ENCODE measurements at regions not wholly inside any gene's neighbourhood (a gene's known extent, or its start where the extent isn't known, plus 50 kb on each side); places are given as distances from the start of the nearest gene placed in this dataset.
A peak's percentile ranks its signal among the peaks of the same experiment; 100 is the strongest.

DNA sequence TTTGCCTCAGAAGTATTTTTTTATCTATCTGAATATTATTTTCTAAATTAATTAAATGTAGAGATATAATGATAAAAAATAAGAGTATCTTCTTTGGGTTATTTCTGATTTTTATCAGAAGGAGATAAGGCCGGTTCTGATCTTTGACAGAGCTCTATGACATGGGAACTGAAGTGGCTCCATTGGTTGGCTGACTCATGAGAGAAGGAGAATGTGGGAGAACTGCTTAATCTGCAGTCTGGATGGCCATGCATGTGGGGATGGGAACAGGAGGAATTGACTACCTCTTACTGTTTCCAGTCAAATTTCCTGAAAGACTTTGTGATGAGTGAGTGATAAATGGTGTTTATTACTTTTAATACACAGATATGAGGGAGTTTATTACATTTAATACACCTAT, 155.8 kb upstream of the ATP2B1 start:
- H3K27me3 ChIP-seq = no peaks in the 10 kb centered on the region
- H3K27ac ChIP-seq = no peak overlapping the region
- H3K36me3 ChIP-seq (replicated peaks in 1 of 2; ENCODE audit: insufficient read depth in 1 of 2, low read depth in 2 of 2) = no peaks in the 10 kb centered on the region
- intact Hi-C loops (cut with DNase I) = no loop called here
- DNase-seq (no peak), ATAC-seq (no peak)
- 36 to 43% methylated on average over 1 of the region's 1 CpG for WGBS, 2 donors
- no peaks in the 10 kb centered on the region for H3K4me1 ChIP-seq
- no peaks in the 10 kb centered on the region for H3K9me3 ChIP-seq
- no peak overlapping the region for H3K4me3 ChIP-seq
- TF ChIP-seq, protein P1, sequence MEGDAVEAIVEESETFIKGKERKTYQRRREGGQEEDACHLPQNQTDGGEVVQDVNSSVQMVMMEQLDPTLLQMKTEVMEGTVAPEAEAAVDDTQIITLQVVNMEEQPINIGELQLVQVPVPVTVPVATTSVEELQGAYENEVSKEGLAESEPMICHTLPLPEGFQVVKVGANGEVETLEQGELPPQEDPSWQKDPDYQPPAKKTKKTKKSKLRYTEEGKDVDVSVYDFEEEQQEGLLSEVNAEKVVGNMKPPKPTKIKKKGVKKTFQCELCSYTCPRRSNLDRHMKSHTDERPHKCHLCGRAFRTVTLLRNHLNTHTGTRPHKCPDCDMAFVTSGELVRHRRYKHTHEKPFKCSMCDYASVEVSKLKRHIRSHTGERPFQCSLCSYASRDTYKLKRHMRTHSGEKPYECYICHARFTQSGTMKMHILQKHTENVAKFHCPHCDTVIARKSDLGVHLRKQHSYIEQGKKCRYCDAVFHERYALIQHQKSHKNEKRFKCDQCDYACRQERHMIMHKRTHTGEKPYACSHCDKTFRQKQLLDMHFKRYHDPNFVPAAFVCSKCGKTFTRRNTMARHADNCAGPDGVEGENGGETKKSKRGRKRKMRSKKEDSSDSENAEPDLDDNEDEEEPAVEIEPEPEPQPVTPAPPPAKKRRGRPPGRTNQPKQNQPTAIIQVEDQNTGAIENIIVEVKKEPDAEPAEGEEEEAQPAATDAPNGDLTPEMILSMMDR (IDR thresholded peaks at IDR 0.05) = no peak
- no peak for TF ChIP-seq POLR2A (IDR thresholded peaks at IDR 0.05)

DNA sequence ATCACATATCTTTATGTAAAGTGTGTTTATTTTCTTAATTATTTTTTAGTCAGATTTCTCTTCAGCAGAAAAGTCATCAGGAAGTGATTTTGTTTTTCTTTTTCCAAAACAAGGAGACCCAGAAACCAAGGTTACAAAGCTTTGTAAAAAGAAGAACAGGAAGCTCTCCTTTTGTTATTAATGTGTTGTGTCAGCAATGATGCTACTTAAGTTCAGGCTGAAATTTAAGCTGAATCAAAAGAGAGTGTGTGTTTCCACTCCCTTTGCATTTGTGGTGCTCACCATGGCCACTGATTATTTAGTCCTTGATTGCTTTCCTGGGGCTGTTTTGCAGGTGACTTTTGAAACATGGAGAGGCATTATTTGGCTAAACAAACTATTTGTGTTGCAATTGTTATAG, 155.3 kb upstream of the ATP2B1 start:
- no peaks in the 10 kb centered on the region for H3K9me3 ChIP-seq
- H3K27me3 ChIP-seq = no peaks in the 10 kb centered on the region
- H3K27ac ChIP-seq = no peak overlapping the region
- no peak for DNase-seq
- no peaks in the 10 kb centered on the region for H3K36me3 ChIP-seq (replicated peaks in 1 of 2; ENCODE audit: insufficient read depth in 1 of 2, low read depth in 2 of 2)
- intact Hi-C loops (cut with DNase I) = no loop called here
- no peak for ATAC-seq
- no peaks in the 10 kb centered on the region for H3K4me1 ChIP-seq
- TF ChIP-seq, protein P1 (IDR thresholded peaks at IDR 0.05) = no peak
- no peak for TF ChIP-seq POLR2A (IDR thresholded peaks at IDR 0.05)
- no peak overlapping the region for H3K4me3 ChIP-seq

GRCh38 chr12:89863493-89863938, 154.9 kb upstream of the ATP2B1 start:
- intact Hi-C loops (cut with DNase I) = no loop called here
- Histone ChIP-seq H3K27me3 (no peaks in the 10 kb centered on the region), H3K9me3 (no peaks in the 10 kb centered on the region), H3K4me1 (no peaks in the 10 kb centered on the region), H3K36me3 (replicated peaks in 1 of 2; ENCODE audit: insufficient read depth in 1 of 2, low read depth in 2 of 2) (no peaks in the 10 kb centered on the region), H3K4me3 (no peak overlapping the region), H3K27ac (peak overlapping the region in 1 of 4 donors; percentile 38)
- whole genome bisulfite sequencing, 2 donors = 72 to 80% methylated on average over 7 of the region's 7 CpGs
- no peak for DNase-seq
- no peak for ATAC-seq
- TF ChIP-seq POLR2A (IDR thresholded peaks at IDR 0.05) = no peak
- TF ChIP-seq, protein P1 (IDR thresholded peaks at IDR 0.05) = no peak

DNA sequence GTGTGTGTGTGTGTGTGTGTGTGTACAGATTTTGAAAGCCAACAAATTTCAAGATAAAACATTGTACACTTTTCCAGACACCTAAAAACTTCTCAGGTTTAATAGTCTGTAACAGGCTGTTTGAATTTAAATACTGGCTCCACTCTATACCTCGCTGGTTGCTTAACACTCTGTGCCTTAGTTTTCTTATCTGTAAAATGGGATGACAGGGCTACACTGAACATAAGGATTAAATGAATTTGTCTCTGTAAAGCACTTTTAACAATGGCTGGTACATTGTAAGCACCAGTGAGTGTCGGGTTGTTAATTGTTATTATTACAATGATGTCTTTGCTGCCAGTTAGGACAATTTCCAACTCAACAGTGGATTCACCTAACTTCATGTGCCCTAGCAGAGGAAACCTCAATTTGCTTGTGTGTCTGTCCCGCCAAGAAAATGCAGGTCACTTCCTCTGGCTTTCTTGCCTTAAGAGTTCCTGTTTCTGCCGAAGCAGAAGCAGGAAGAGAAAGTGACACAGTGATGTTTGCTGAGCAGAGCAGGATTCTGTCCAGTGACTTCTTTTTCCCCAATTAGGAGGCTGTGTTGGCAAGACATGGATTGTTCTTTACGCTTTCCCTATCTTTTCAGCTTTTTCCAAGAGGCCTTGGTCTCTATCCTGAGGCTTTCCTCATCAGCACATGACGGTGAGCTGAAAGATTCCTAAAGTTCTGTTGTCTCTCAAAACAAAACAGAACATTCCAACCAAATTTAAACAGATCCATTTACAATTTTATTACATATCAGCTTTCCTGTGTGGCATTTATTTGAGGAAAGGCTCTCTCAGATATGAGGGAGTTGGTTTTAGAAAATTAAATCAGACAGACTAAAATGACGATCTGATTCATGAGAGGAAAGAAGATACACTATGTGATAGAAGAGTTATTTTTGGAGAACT, 154.1 kb upstream of the ATP2B1 start:
- H3K4me3 ChIP-seq = no peak overlapping the region
- peak in 1 of 4 donors; percentile 62 for DNase-seq
- no peak for TF ChIP-seq POLR2A (IDR thresholded peaks at IDR 0.05)
- TF ChIP-seq, protein P1 (IDR thresholded peaks at IDR 0.05) = no peak
- no peaks in the 10 kb centered on the region for H3K36me3 ChIP-seq (replicated peaks in 1 of 2; ENCODE audit: insufficient read depth in 1 of 2, low read depth in 2 of 2)
- no peak for ATAC-seq
- H3K27me3 ChIP-seq = no peaks in the 10 kb centered on the region
- intact Hi-C loops (cut with DNase I) = no loop called here
- H3K4me1 ChIP-seq = no peaks in the 10 kb centered on the region
- H3K9me3 ChIP-seq = no peaks in the 10 kb centered on the region
- WGBS, 2 donors = 50 to 60% methylated on average over 7 of the region's 7 CpGs
- H3K27ac ChIP-seq = peak overlapping the region in 1 of 4 donors; percentile 38

- intact Hi-C loops (cut with DNase I) = no loop called here
- Histone ChIP-seq H3K27ac (no peak overlapping the region), H3K27me3 (no peaks in the 10 kb centered on the region), H3K36me3 (replicated peaks in 1 of 2; ENCODE audit: insufficient read depth in 1 of 2, low read depth in 2 of 2) (no peaks in the 10 kb centered on the region), H3K4me3 (no peak overlapping the region), H3K9me3 (no peaks in the 10 kb centered on the region), H3K4me1 (no peaks in the 10 kb centered on the region)
- no peak for DNase-seq
- no peak for ATAC-seq
- no peak for TF ChIP-seq POLR2A (IDR thresholded peaks at IDR 0.05)
- TF ChIP-seq, protein P1 (IDR thresholded peaks at IDR 0.05) = no peak
- WGBS, 2 donors = 74 to 87% methylated on average over 3 of the region's 3 CpGs
Observed at GRCh38 chr12:89861086-89861485, 152.4 kb upstream of the ATP2B1 start.
